TTC549 (cell line): ENCODE measurements at regions not wholly inside any gene's neighbourhood (a gene's known extent, or its start where the extent isn't known, plus 50 kb on each side); places are given as distances from the start of the nearest gene placed in this dataset.

Source experiments
- FAIRE-seq: peaks from 2 replicates; lab custom pipeline; 2012; peaks lifted over from hg19 to GRCh38; lab: Jason Lieb, UNC

- FAIRE-seq = no peak
Observed at GRCh38 chr15:93524432-93524831, 435.4 kb upstream of the RGMA start.

- no peak for FAIRE-seq
Observed at GRCh38 chr15:93523481-93523880, 434.5 kb upstream of the RGMA start.

GRCh38 chr15:93520206-93520605 lies 431.2 kb upstream of the RGMA start:
- FAIRE-seq = no peak

GRCh38 chr15:93519599-93519998 lies 430.6 kb upstream of the RGMA start:
- no peak for FAIRE-seq

- no peak for FAIRE-seq
Observed at GRCh38 chr15:93517176-93517575, 428.2 kb upstream of the RGMA start.

GRCh38 chr15:93515256-93516051 lies 426.4 kb upstream of the RGMA start:
- FAIRE-seq = no peak

GRCh38 chr15:93506646-93507045 lies 417.6 kb upstream of the RGMA start:
- no peak for FAIRE-seq

GRCh38 chr15:93505506-93505905 lies 416.5 kb upstream of the RGMA start:
- FAIRE-seq = no peak

- no peak for FAIRE-seq
Observed at GRCh38 chr15:93501946-93502345, 412.9 kb upstream of the RGMA start.

- no peak for FAIRE-seq
Observed at GRCh38 chr15:93500155-93500554, 411.1 kb upstream of the RGMA start.

GRCh38 chr15:93497291-93497690 lies 408.3 kb upstream of the RGMA start:
- FAIRE-seq = no peak

- no peak for FAIRE-seq
Observed at GRCh38 chr15:93496888-93497287, 407.9 kb upstream of the RGMA start.

GRCh38 chr15:93495799-93496637 lies 407.0 kb upstream of the RGMA start:
- FAIRE-seq = no peak

- no peak for FAIRE-seq
Observed at GRCh38 chr15:93493172-93493571, 404.2 kb upstream of the RGMA start.

- no peak for FAIRE-seq
Observed at GRCh38 chr15:93491291-93491690, 402.3 kb upstream of the RGMA start.

- no peak for FAIRE-seq
Observed at GRCh38 chr15:93488296-93488713, 399.3 kb upstream of the RGMA start.

GRCh38 chr15:93486407-93487117 lies 397.6 kb upstream of the RGMA start:
- FAIRE-seq = no peak

GRCh38 chr15:93485438-93486327 lies 396.7 kb upstream of the RGMA start:
- no peak for FAIRE-seq

GRCh38 chr15:93483923-93484322 lies 394.9 kb upstream of the RGMA start:
- FAIRE-seq = no peak

- no peak for FAIRE-seq
Observed at GRCh38 chr15:93482731-93483130, 393.7 kb upstream of the RGMA start.

GRCh38 chr15:93479715-93480114 lies 390.7 kb upstream of the RGMA start:
- no peak for FAIRE-seq

- FAIRE-seq = no peak
Observed at GRCh38 chr15:93478947-93479346, 389.9 kb upstream of the RGMA start.
